Loucy (cell line): ENCODE measurements at regions not wholly inside any gene's neighbourhood (a gene's known extent, or its start where the extent isn't known, plus 50 kb on each side); places are given as distances from the start of the nearest gene placed in this dataset.

Experiments used
- H2AFZ ChIP-seq: fragments of 200-600 bp; sonication (generic); 2 replicates; pipeline ENCODE4 v1.6.0; 2016; ENCODE audit warnings: antibody characterized with exemption, mild to moderate bottlenecking, low read length, moderate library complexity
- H3F3A ChIP-seq: fragments of 200-600 bp; 2 replicates; pipeline ENCODE4 v1.6.0; 2016; ENCODE audit warnings: antibody characterized with exemption, low read depth, mild to moderate bottlenecking
- H3K27me3 ChIP-seq: fragments of 200-600 bp; sonication (generic); 2 replicates; pipeline ENCODE4 v1.6.1; 2014; ENCODE audit warnings: low read length, mild to moderate bottlenecking; ENCODE audit not compliant: insufficient read depth, poor library complexity, severe bottlenecking
- H3K36me3 ChIP-seq: fragments of 200-600 bp; sonication (generic); 2 replicates; pipeline ENCODE4 v1.6.1; 2016; ENCODE audit warnings: low read length; ENCODE audit not compliant: insufficient read depth
- H3K4me1 ChIP-seq: fragments of 200-600 bp; sonication (generic); 2 replicates; pipeline ENCODE4 v1.5.1; 2014; ENCODE audit warnings: low read length, mild to moderate bottlenecking; ENCODE audit not compliant: insufficient read depth, poor library complexity, severe bottlenecking
- H3K4me2 ChIP-seq: fragments of 200-600 bp; sonication (generic); 2 replicates; pipeline ENCODE4 v1.6.0; 2014; ENCODE audit warnings: antibody characterized with exemption, low read length, low read depth, mild to moderate bottlenecking; ENCODE audit not compliant: poor library complexity, severe bottlenecking
- H3K4me3 ChIP-seq: fragments of 200-600 bp; sonication (generic); 2 replicates; pipeline ENCODE4 v1.5.1; 2014; ENCODE audit warnings: low read length, mild to moderate bottlenecking, mixed read lengths; ENCODE audit not compliant: poor library complexity, severe bottlenecking
- H3K79me2 ChIP-seq: fragments of 200-600 bp; sonication (generic); 2 replicates; pipeline ENCODE4 v1.6.1; 2014; ENCODE audit warnings: low read length; ENCODE audit not compliant: insufficient read depth
- H3K9ac ChIP-seq: fragments of 200-600 bp; sonication (generic); 2 replicates; pipeline ENCODE4 v1.6.0; 2014; ENCODE audit warnings: mild to moderate bottlenecking, low read depth, low read length, moderate library complexity; ENCODE audit not compliant: poor library complexity, severe bottlenecking
- H3K9me2 ChIP-seq: fragments of 200-600 bp; sonication (generic); replicated peaks from 2 replicates; pipeline ENCODE4 v1.6.1; 2016; ENCODE audit warnings: low read depth, low read length, mixed read lengths
- H3K9me3 ChIP-seq: fragments of 200-600 bp; sonication (generic); 2 replicates; pipeline ENCODE4 v1.6.1; 2014; ENCODE audit warnings: mild to moderate bottlenecking, antibody characterized with exemption, low read length, low read depth; ENCODE audit not compliant: insufficient read depth
- H4K20me1 ChIP-seq: fragments of 200-600 bp; sonication (generic); 2 replicates; pipeline ENCODE4 v1.6.0; 2014; ENCODE audit warnings: antibody characterized with exemption, low read length, mild to moderate bottlenecking; ENCODE audit not compliant: insufficient read depth, poor library complexity, severe bottlenecking
- CTCF ChIP-seq: fragments of 200-600 bp; sonication (generic); conservative IDR thresholded peaks from 2 replicates; pipeline ENCODE4 v1.5.1; 2014; ENCODE audit warnings: mild to moderate bottlenecking, antibody characterized with exemption, low read length
- EZH2phosphoT487 ChIP-seq: fragments of 200-600 bp; IDR thresholded peaks from 2 replicates; pipeline ENCODE4 v1.6.1; 2018; ENCODE audit warnings: antibody characterized with exemption, mild to moderate bottlenecking, moderate library complexity, borderline replicate concordance

GRCh38 chr20:40815156-40816038, 126.4 kb upstream of the MAFB start:
- no peaks in the 10 kb centered on the region for H4K20me1 ChIP-seq
- no peak overlapping the region for H2AFZ ChIP-seq
- no peaks in the 10 kb centered on the region for H3K9me3 ChIP-seq
- no peak overlapping the region for H3K9ac ChIP-seq
- H3K36me3 ChIP-seq = no peaks in the 10 kb centered on the region
- H3F3A ChIP-seq = no peaks in the 10 kb centered on the region
- no peaks in the 10 kb centered on the region for H3K79me2 ChIP-seq
- no peak overlapping the region for H3K4me3 ChIP-seq
- TF ChIP-seq CTCF (no peak), EZH2phosphoT487 (no peak)
- no peak overlapping the region for H3K4me2 ChIP-seq
- no peaks in the 10 kb centered on the region for H3K9me2 ChIP-seq
- no peaks in the 10 kb centered on the region for H3K4me1 ChIP-seq
- H3K27me3 ChIP-seq = no peaks in the 10 kb centered on the region

GRCh38 chr20:40816039-40816352, 127.0 kb upstream of the MAFB start:
- H2AFZ ChIP-seq = no peak overlapping the region
- no peaks in the 10 kb centered on the region for H3K4me1 ChIP-seq
- no peaks in the 10 kb centered on the region for H3K9me3 ChIP-seq
- H4K20me1 ChIP-seq = no peaks in the 10 kb centered on the region
- TF ChIP-seq CTCF = no peak
- TF ChIP-seq EZH2phosphoT487 = no peak
- no peaks in the 10 kb centered on the region for H3K27me3 ChIP-seq
- no peak overlapping the region for H3K4me2 ChIP-seq
- no peaks in the 10 kb centered on the region for H3K79me2 ChIP-seq
- H3K9ac ChIP-seq = no peak overlapping the region
- H3K9me2 ChIP-seq = no peaks in the 10 kb centered on the region
- H3K4me3 ChIP-seq = no peak overlapping the region
- no peaks in the 10 kb centered on the region for H3K36me3 ChIP-seq
- H3F3A ChIP-seq = no peaks in the 10 kb centered on the region

GRCh38 chr20:40821429-40821828, 132.4 kb upstream of the MAFB start:
- Histone ChIP-seq H3K9me2 (no peaks in the 10 kb centered on the region), H3K79me2 (no peaks in the 10 kb centered on the region), H3F3A (no peaks in the 10 kb centered on the region), H3K36me3 (no peaks in the 10 kb centered on the region), H4K20me1 (no peaks in the 10 kb centered on the region), H3K4me1 (no peaks in the 10 kb centered on the region), H2AFZ (no peak overlapping the region), H3K4me3 (no peak overlapping the region), H3K9me3 (no peaks in the 10 kb centered on the region), H3K27me3 (no peaks in the 10 kb centered on the region), H3K9ac (no peak overlapping the region), H3K4me2 (no peak overlapping the region)
- TF ChIP-seq CTCF (no peak), EZH2phosphoT487 (no peak)
